Lower lobe of right lung (tissue), 2 donors: ENCODE measurements at regions not wholly inside any gene's neighbourhood (a gene's known extent, or its start where the extent isn't known, plus 50 kb on each side); places are given as distances from the start of the nearest gene placed in this dataset.

Source experiments
- ATAC-seq, 2 donors: fragments of 200-7000 bp; cut with Tn5 transposase; one replicate each; pipeline ENCODE4 v1.9.1; 2020 to 2022; ENCODE audit warnings: mild to moderate bottlenecking in 2 of 2, moderate library complexity in 2 of 2
- DNase-seq: peaks from one replicate; pipeline ENCODE4 v3.0.0-alpha.2; 2020
- H3K27ac ChIP-seq: fragments of 200-600 bp; one replicate; pipeline ENCODE4 v1.8.0; 2022
- H3K27me3 ChIP-seq: fragments of 200-600 bp; one replicate; pipeline ENCODE4 v1.8.0; 2022; ENCODE audit warnings: low read depth
- H3K36me3 ChIP-seq: fragments of 200-600 bp; one replicate; pipeline ENCODE4 v1.8.0; 2022; ENCODE audit warnings: mild to moderate bottlenecking
- H3K4me1 ChIP-seq: fragments of 200-600 bp; one replicate; pipeline ENCODE4 v1.8.0; 2022
- H3K4me3 ChIP-seq: fragments of 200-600 bp; one replicate; pipeline ENCODE4 v1.8.0; 2022; ENCODE audit warnings: mild to moderate bottlenecking
- H3K9me3 ChIP-seq: fragments of 200-600 bp; one replicate; pipeline ENCODE4 v1.8.0; 2022
- intact Hi-C: fragments of 100-400 bp; cut with DNase I; formaldehyde crosslinking; loops from one replicate; pipeline ENCODE4 v1.11.0; 2022
- TF ChIP-seq, protein P1 (sequence below): fragments of 200-600 bp; IDR thresholded peaks from one replicate; pipeline ENCODE4 v1.8.0; 2022; ENCODE audit warnings: antibody characterized with exemption, mild to moderate bottlenecking
- donor health status: DM: no; HTN: yes; CAD: no; lungs with severe emphysema.

DNA sequence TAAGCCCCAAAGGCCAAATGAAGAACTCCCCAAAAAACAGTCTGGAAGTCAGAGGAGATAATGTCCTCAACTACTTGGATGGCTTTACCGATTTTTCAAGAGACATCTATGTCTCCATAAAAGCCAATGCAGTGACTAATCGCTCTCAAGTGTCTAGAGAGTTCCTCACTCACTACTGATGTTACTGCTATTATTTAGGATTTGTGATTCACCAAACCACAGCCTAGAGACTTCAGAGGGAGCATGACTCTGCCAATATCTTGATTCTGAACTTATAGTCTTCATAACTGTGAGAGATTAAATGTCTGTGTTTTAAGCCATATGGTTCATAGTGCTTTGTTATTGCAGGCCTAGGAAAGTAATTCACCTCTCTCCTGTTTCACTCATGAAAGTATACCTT lies 160.2 kb downstream of the IPMK start:
- Histone ChIP-seq H3K9me3 (no peaks in the 10 kb centered on the region), H3K36me3 (no peaks in the 10 kb centered on the region), H3K27ac (no peak overlapping the region), H3K27me3 (no peaks in the 10 kb centered on the region), H3K4me1 (no peaks in the 10 kb centered on the region), H3K4me3 (no peak overlapping the region)
- DNase-seq (no peak), ATAC-seq (no peak)
- intact Hi-C loops: no loop called here
- TF ChIP-seq, protein P1, sequence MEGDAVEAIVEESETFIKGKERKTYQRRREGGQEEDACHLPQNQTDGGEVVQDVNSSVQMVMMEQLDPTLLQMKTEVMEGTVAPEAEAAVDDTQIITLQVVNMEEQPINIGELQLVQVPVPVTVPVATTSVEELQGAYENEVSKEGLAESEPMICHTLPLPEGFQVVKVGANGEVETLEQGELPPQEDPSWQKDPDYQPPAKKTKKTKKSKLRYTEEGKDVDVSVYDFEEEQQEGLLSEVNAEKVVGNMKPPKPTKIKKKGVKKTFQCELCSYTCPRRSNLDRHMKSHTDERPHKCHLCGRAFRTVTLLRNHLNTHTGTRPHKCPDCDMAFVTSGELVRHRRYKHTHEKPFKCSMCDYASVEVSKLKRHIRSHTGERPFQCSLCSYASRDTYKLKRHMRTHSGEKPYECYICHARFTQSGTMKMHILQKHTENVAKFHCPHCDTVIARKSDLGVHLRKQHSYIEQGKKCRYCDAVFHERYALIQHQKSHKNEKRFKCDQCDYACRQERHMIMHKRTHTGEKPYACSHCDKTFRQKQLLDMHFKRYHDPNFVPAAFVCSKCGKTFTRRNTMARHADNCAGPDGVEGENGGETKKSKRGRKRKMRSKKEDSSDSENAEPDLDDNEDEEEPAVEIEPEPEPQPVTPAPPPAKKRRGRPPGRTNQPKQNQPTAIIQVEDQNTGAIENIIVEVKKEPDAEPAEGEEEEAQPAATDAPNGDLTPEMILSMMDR: no peak

GRCh38 chr10:58106211-58107035 lies 161.3 kb downstream of the IPMK start:
- Histone ChIP-seq H3K27me3 (no peaks in the 10 kb centered on the region), H3K4me1 (no peaks in the 10 kb centered on the region), H3K9me3 (no peaks in the 10 kb centered on the region), H3K36me3 (no peaks in the 10 kb centered on the region), H3K4me3 (no peak overlapping the region), H3K27ac (no peak overlapping the region)
- TF ChIP-seq, protein P1: no peak
- no peak for DNase-seq
- intact Hi-C loops: no loop called here
- ATAC-seq: no peak

DNA sequence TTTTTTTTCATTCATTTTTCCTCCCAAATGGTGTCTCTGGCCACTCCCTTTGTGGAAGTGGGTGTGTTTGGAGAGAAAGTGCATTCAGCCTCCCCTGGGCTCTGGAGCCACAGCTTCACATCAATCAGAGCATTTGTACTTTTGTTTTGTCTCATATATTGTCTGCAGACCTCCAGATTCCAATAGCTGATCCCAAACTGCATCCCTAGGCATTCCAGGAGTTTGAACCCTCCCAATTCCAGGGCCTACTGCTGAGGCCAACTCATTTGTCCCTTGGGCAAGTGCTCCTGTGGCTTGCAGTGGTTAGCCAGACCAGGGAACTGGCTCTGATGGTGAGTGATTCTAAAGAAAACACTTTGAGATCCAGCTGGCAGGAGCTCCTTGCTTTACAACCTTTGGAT lies 163.3 kb downstream of the IPMK start:
- TF ChIP-seq, protein P1: no peak
- H3K27me3 ChIP-seq: no peaks in the 10 kb centered on the region
- intact Hi-C loops: no loop called here
- no peak for DNase-seq
- H3K36me3 ChIP-seq: no peaks in the 10 kb centered on the region
- ATAC-seq: no peak
- no peak overlapping the region for H3K4me3 ChIP-seq
- H3K27ac ChIP-seq: no peak overlapping the region
- H3K4me1 ChIP-seq: no peaks in the 10 kb centered on the region
- H3K9me3 ChIP-seq: no peaks in the 10 kb centered on the region

- DNase-seq (no peak), ATAC-seq (no peak)
- Histone ChIP-seq H3K4me1 (no peaks in the 10 kb centered on the region), H3K27ac (no peak overlapping the region), H3K4me3 (no peak overlapping the region), H3K36me3 (no peaks in the 10 kb centered on the region), H3K9me3 (no peaks in the 10 kb centered on the region), H3K27me3 (no peaks in the 10 kb centered on the region)
- intact Hi-C loops: no loop called here
- TF ChIP-seq, protein P1: no peak
These were observed 164.8 kb downstream of the IPMK start for GRCh38 chr10:58102897-58103296.

DNA sequence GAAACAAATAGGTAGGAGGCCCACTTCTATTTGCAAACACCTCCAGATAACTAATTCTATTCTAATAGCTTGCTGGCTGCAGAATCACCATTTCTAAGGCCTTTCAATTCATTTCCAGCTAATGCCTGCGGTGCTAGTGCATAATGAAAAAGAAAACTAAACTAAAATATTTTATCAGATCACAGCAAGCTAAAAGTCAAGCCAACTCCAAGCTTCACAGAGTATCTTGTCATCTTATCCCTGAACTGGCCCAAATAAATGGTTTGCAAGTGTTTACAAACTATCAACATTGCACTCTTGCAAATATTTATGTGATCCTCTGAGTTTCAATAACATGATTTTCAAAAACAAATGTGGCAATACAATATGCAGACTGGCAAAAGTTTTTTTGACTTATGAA lies 166.0 kb downstream of the IPMK start:
- DNase-seq (no peak), ATAC-seq (no peak)
- no peaks in the 10 kb centered on the region for H3K4me1 ChIP-seq
- H3K27ac ChIP-seq: no peak overlapping the region
- H3K27me3 ChIP-seq: no peaks in the 10 kb centered on the region
- no peaks in the 10 kb centered on the region for H3K36me3 ChIP-seq
- TF ChIP-seq, protein P1: no peak
- no peaks in the 10 kb centered on the region for H3K9me3 ChIP-seq
- intact Hi-C loops: no loop called here
- no peak overlapping the region for H3K4me3 ChIP-seq
